ENCODE measurements at regions not wholly inside any gene's neighbourhood (a gene's known extent, or its start where the extent isn't known, plus 50 kb on each side); places are given as distances from the start of the nearest gene placed in this dataset.

DNA sequence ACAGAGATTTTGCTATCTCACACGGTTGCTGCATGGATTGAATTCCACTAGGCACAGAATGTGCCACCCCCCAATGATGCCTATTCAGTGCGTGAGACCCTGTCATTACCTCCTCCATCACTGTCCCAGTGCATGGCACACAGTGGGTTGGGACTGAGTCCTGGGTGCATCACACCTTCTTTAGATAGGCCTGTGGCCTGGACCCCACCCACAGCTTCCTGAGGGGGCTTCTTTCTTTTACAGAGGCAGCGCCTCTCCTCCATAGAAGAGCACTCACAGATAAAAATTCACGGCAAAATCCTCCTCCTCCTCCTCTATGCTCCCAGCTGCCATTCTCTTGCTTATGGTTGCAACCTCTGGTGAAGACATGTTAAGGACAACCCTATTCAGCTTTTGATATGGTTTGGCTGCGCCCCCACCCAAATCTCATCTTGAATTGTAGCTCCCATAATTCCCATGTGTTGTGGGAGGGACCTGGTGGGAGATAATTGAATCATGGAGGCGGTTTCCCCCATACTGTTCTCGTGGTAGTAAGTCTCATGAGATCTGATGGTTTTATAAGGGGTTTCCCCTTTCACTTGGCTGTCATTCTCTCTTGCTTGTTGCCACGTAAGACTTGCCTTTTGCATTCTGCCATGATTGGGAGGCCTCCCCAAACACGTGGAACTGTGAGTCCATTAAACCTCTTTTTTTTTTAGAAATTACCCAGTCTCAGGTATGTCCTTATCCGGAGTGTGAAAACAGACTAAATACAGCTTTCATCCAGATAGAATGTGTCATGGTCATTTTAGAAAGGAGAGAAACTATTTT lies 147.6 kb downstream of the KLF13 start:
- no peak overlapping the region for H3K4me3 Mint-ChIP-seq
- H3K4me1 Mint-ChIP-seq = peaks cover 5% of the 10 kb centered on the region
- Histone ChIP-seq H3K4me1 (ENCODE audit: control insufficient read depth, insufficient read depth, low read length) (no peaks in the 10 kb centered on the region), H3K9me3 (ENCODE audit: control insufficient read depth, low read length) (no peaks in the 10 kb centered on the region), H3K36me3 (ENCODE audit: control insufficient read depth, insufficient read depth, low read length) (no peaks in the 10 kb centered on the region), H3K27me3 (ENCODE audit: control insufficient read depth, insufficient read depth, low read length, poor library complexity, severe bottlenecking) (no peaks in the 10 kb centered on the region), H3K27ac (ENCODE audit: low read depth, low read length) (no peak overlapping the region), H3K9ac (ENCODE audit: extremely low read depth, low read length, poor library complexity, severe bottlenecking) (no peak overlapping the region), H3K4me3 (ENCODE audit: low read length) (no peak overlapping the region)
- H3K9me3 Mint-ChIP-seq = no peaks in the 10 kb centered on the region
- H3K36me3 Mint-ChIP-seq (ENCODE audit: low read depth) = no peaks in the 10 kb centered on the region
- peaks cover 4% of the 10 kb centered on the region for H3K27me3 Mint-ChIP-seq (ENCODE audit: insufficient read depth)
- no peak overlapping the region for H3K27ac Mint-ChIP-seq
- TF ChIP-seq, protein P1, sequence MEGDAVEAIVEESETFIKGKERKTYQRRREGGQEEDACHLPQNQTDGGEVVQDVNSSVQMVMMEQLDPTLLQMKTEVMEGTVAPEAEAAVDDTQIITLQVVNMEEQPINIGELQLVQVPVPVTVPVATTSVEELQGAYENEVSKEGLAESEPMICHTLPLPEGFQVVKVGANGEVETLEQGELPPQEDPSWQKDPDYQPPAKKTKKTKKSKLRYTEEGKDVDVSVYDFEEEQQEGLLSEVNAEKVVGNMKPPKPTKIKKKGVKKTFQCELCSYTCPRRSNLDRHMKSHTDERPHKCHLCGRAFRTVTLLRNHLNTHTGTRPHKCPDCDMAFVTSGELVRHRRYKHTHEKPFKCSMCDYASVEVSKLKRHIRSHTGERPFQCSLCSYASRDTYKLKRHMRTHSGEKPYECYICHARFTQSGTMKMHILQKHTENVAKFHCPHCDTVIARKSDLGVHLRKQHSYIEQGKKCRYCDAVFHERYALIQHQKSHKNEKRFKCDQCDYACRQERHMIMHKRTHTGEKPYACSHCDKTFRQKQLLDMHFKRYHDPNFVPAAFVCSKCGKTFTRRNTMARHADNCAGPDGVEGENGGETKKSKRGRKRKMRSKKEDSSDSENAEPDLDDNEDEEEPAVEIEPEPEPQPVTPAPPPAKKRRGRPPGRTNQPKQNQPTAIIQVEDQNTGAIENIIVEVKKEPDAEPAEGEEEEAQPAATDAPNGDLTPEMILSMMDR (conservative IDR thresholded peaks at IDR 0.05) = no peak
- DNase-seq = peak; percentile 26
- WGBS, 2 experiments (ENCODE audit: insufficient coverage in 1 of 2, insufficient read length in 1 of 2) = 91 to 94% methylated on average over 9 to 10 of the region's 10 CpGs

DNA sequence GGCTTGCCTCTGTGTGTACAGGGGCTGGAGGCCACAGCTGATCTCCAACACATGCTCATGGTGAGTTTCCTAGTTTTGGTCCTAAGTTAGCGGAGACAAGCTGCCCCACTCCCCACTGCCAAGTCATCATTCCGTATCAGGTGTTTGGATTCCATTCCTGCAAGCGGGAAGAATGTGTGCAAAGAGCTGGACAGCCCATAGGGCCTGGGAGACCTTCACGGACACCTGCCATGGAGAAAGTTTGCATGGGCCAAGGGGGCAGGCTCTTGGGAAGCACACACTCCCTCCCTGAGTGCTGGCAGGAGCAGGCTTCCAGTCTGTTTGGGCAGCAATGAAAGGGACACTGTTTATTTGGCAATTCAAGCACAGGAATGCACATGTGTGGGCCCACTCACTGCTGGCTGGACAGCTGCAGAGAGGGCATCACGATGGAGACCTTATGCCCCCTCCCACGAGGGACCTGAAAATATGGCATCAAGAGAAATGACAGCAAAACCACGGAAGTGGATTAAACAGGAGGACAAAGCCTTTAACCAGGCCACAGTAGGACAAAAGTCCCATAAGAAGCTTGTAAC lies 149.7 kb downstream of the KLF13 start:
- Histone ChIP-seq H3K27ac (ENCODE audit: low read depth, low read length) (no peak overlapping the region), H3K27me3 (ENCODE audit: control insufficient read depth, insufficient read depth, low read length, poor library complexity, severe bottlenecking) (peaks cover 11% of the 10 kb centered on the region), H3K4me1 (ENCODE audit: control insufficient read depth, insufficient read depth, low read length) (no peaks in the 10 kb centered on the region), H3K9ac (ENCODE audit: extremely low read depth, low read length, poor library complexity, severe bottlenecking) (no peak overlapping the region), H3K9me3 (ENCODE audit: control insufficient read depth, low read length) (no peaks in the 10 kb centered on the region), H3K4me3 (ENCODE audit: low read length) (no peak overlapping the region), H3K36me3 (ENCODE audit: control insufficient read depth, insufficient read depth, low read length) (no peaks in the 10 kb centered on the region)
- Mint-ChIP-seq H3K9me3 (no peaks in the 10 kb centered on the region), H3K4me3 (no peak overlapping the region), H3K27me3 (ENCODE audit: insufficient read depth) (peaks cover 8% of the 10 kb centered on the region), H3K27ac (no peak overlapping the region), H3K36me3 (ENCODE audit: low read depth) (no peaks in the 10 kb centered on the region), H3K4me1 (peaks cover 13% of the 10 kb centered on the region)
- TF ChIP-seq, protein P1 (conservative IDR thresholded peaks at IDR 0.05) = no peak
- WGBS, 2 experiments (ENCODE audit: insufficient coverage in 1 of 2, insufficient read length in 1 of 2) = 89 to 95% methylated on average over 7 of the region's 7 CpGs
- peak; percentile 24 for DNase-seq

DNA sequence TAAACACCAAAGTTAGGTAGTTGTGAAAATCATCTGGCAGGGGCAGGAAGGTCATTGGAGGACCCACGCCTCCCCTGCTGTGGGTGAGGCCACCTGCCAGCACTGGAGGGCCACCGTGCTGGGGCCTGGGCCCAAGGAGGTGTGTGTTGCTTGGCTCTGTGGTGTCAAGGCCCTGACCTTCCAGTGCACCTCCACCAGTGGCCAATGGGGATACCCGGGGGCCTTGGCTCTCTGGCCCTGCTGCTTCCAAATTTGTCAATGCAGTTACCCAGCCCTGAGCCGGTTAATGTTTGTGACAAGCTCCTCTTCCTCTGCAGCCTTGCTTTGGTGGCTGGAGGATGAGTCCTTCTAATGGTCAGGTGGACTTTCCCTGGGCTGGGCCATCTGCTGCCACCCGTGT lies 150.2 kb downstream of the KLF13 start:
- Histone ChIP-seq H3K36me3 (ENCODE audit: control insufficient read depth, insufficient read depth, low read length) (no peaks in the 10 kb centered on the region), H3K4me3 (ENCODE audit: low read length) (no peak overlapping the region), H3K9me3 (ENCODE audit: control insufficient read depth, low read length) (no peaks in the 10 kb centered on the region), H3K27ac (ENCODE audit: low read depth, low read length) (no peak overlapping the region), H3K27me3 (ENCODE audit: control insufficient read depth, insufficient read depth, low read length, poor library complexity, severe bottlenecking) (peaks cover 17% of the 10 kb centered on the region), H3K4me1 (ENCODE audit: control insufficient read depth, insufficient read depth, low read length) (no peaks in the 10 kb centered on the region), H3K9ac (ENCODE audit: extremely low read depth, low read length, poor library complexity, severe bottlenecking) (no peak overlapping the region)
- no peak overlapping the region for H3K4me3 Mint-ChIP-seq
- peaks cover 13% of the 10 kb centered on the region for H3K27me3 Mint-ChIP-seq (ENCODE audit: insufficient read depth)
- H3K9me3 Mint-ChIP-seq = no peaks in the 10 kb centered on the region
- TF ChIP-seq, protein P1 (conservative IDR thresholded peaks at IDR 0.05) = no peak
- no peaks in the 10 kb centered on the region for H3K36me3 Mint-ChIP-seq (ENCODE audit: low read depth)
- 89 to 96% methylated on average over 4 to 5 of the region's 5 CpGs for WGBS, 2 experiments (ENCODE audit: insufficient coverage in 1 of 2, insufficient read length in 1 of 2)
- no peak overlapping the region for H3K27ac Mint-ChIP-seq
- peaks cover 13% of the 10 kb centered on the region for H3K4me1 Mint-ChIP-seq
- DNase-seq = peak; percentile 36

Data from endodermal cell (in vitro differentiated cells).